ENCODE measurements at regions not wholly inside any gene's neighbourhood (a gene's known extent, or its start where the extent isn't known, plus 50 kb on each side); places are given as distances from the start of the nearest gene placed in this dataset.

DNA sequence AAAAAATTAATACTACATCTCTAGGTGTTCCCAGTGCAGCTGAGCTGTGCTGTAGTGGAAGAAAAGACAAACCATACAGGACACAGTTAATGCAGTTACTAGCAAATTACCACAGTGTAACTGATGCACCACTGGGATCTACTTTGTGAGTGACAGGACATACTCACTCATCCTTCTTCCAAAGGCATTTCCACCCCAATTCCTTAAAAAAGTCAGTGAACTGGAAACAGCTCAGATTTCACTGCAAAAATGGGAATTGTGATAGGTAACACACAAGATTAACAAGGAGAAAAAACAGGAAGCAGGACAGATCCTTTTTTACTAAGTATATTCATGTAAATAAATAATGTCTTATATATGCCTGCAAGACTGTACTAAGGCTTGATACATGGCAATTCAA is 109.6 kb downstream of the DMAC1 start:
- H3K4me3 ChIP-seq (ENCODE audit: low read depth in 1 of 2, low read length in 2 of 2): no peak overlapping the region
- H3K36me3 ChIP-seq (ENCODE audit: control insufficient read depth in 2 of 2, insufficient read depth in 2 of 2, low read length in 1 of 2): no peaks in the 10 kb centered on the region
- no peaks in the 10 kb centered on the region for H3K9me3 ChIP-seq (ENCODE audit: control insufficient read depth in 2 of 2, insufficient read depth in 1 of 2, low read depth in 1 of 2, low read length in 1 of 2)
- no peaks in the 10 kb centered on the region for H3K27me3 ChIP-seq (ENCODE audit: control insufficient read depth in 1 of 2, insufficient read depth in 2 of 2, low read length in 2 of 2)
- H3K4me1 ChIP-seq (ENCODE audit: control insufficient read depth in 2 of 2, insufficient read depth in 2 of 2, low read length in 1 of 2): no peaks in the 10 kb centered on the region
- no peak overlapping the region for H3K27ac ChIP-seq (ENCODE audit: low read depth in 2 of 2, low read length in 1 of 2)

DNA sequence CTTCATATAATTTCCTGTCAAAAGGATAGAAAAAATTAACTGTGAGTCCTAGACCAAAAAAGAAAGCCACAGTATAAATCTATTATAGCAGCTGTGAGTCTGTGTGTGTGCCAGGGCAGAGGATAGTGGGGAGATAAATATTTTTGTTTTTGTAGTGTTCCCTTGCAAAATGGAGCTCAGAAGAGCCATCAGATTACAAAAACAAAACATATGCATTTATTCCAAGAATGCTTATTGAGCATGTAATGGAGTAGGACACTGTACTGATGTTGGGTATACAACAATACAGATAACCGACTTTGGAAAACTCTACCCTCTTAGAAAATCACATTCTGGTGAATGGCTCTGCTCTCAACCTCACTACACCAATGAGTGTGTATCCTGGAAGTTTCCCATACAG is 111.0 kb downstream of the DMAC1 start:
- no peak overlapping the region for H3K4me3 ChIP-seq (ENCODE audit: low read depth in 1 of 2, low read length in 2 of 2)
- H3K4me1 ChIP-seq (ENCODE audit: control insufficient read depth in 2 of 2, insufficient read depth in 2 of 2, low read length in 1 of 2): no peaks in the 10 kb centered on the region
- H3K27ac ChIP-seq (ENCODE audit: low read depth in 2 of 2, low read length in 1 of 2): no peak overlapping the region
- no peaks in the 10 kb centered on the region for H3K9me3 ChIP-seq (ENCODE audit: control insufficient read depth in 2 of 2, insufficient read depth in 1 of 2, low read depth in 1 of 2, low read length in 1 of 2)
- no peaks in the 10 kb centered on the region for H3K36me3 ChIP-seq (ENCODE audit: control insufficient read depth in 2 of 2, insufficient read depth in 2 of 2, low read length in 1 of 2)
- 63 to 75% methylated on average over 1 of the region's 1 CpG for WGBS, 2 donors
- H3K27me3 ChIP-seq (ENCODE audit: control insufficient read depth in 1 of 2, insufficient read depth in 2 of 2, low read length in 2 of 2): no peaks in the 10 kb centered on the region

DNA sequence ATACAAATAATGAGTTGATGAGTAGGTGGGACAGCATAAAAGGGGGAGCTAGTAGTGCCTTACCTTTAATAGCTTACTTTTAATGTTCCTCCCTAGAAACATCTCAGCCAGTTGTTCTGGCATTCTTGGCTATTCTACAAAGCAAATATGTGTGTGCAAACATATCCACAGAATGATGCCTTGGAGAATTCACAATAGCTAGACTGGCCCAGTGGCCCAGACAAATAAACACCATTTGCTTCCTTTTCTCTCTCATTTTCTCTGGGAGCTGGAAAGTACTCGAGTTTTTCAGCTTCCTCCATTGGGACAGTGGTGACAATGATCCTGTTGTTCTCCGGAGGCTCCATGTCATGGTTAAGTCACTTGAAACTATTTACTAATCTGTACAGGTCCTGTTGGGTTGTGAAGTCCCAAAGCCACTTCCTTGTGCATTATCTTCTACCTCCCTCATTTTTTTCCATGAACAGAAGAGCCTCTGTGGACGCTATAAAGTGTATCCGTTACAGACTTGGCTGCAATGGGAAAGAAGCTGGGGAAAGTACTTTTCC is 122.9 kb downstream of the DMAC1 start:
- no peaks in the 10 kb centered on the region for H3K27me3 ChIP-seq (ENCODE audit: control insufficient read depth in 1 of 2, insufficient read depth in 2 of 2, low read length in 2 of 2)
- no peaks in the 10 kb centered on the region for H3K9me3 ChIP-seq (ENCODE audit: control insufficient read depth in 2 of 2, insufficient read depth in 1 of 2, low read depth in 1 of 2, low read length in 1 of 2)
- 70% methylated on average over 4 of the region's 4 CpGs for WGBS, 2 donors
- no peak overlapping the region for H3K4me3 ChIP-seq (ENCODE audit: low read depth in 1 of 2, low read length in 2 of 2)
- no peak overlapping the region for H3K27ac ChIP-seq (ENCODE audit: low read depth in 2 of 2, low read length in 1 of 2)
- H3K4me1 ChIP-seq (ENCODE audit: control insufficient read depth in 2 of 2, insufficient read depth in 2 of 2, low read length in 1 of 2): no peaks in the 10 kb centered on the region
- H3K36me3 ChIP-seq (ENCODE audit: control insufficient read depth in 2 of 2, insufficient read depth in 2 of 2, low read length in 1 of 2): no peaks in the 10 kb centered on the region

DNA sequence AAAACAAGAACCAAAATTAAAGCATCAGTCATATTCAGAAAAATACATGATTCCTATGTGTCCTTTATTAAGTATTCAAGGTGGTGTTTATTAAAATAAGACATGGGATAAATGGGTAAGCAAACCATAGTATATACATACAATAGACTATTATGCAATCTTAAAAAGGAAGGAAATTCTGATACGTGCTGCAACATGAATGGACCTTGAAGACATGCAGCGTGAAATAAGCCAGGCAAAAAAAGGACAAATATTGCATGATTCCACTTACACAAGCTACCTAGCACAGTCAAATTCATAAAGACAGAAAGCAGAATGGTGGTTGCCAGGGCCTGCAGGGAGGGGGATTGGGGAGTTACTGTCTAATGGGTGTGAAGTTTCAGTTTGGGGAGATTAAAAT is 127.7 kb downstream of the DMAC1 start:
- 46 to 51% methylated on average over 2 of the region's 2 CpGs for whole genome bisulfite sequencing, 2 donors
- H3K4me1 ChIP-seq (ENCODE audit: control insufficient read depth in 2 of 2, insufficient read depth in 2 of 2, low read length in 1 of 2): no peaks in the 10 kb centered on the region
- H3K27ac ChIP-seq (ENCODE audit: low read depth in 2 of 2, low read length in 1 of 2): no peak overlapping the region
- H3K27me3 ChIP-seq (ENCODE audit: control insufficient read depth in 1 of 2, insufficient read depth in 2 of 2, low read length in 2 of 2): no peaks in the 10 kb centered on the region
- H3K9me3 ChIP-seq (ENCODE audit: control insufficient read depth in 2 of 2, insufficient read depth in 1 of 2, low read depth in 1 of 2, low read length in 1 of 2): no peaks in the 10 kb centered on the region
- no peaks in the 10 kb centered on the region for H3K36me3 ChIP-seq (ENCODE audit: control insufficient read depth in 2 of 2, insufficient read depth in 2 of 2, low read length in 1 of 2)
- no peak overlapping the region for H3K4me3 ChIP-seq (ENCODE audit: low read depth in 1 of 2, low read length in 2 of 2)

DNA sequence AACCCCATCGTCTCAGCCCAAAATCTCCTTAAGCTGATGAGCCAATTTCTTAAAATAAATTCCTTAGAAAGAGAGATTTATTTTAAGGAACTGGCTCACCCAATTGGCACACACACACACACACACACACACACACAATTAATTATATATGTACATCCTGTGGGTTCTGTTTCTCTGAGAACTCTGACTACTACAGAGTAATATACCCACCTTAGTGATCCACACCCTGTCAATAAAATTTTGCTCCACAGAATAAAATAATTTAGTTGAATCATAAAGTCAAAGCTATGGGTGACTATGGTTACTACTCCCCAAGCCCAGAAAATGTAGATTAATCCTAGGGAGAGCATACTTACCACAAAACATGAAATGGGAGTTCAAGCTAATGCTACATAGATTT is 131.0 kb downstream of the DMAC1 start:
- Histone ChIP-seq H3K4me3 (ENCODE audit: low read depth in 1 of 2, low read length in 2 of 2) (no peak overlapping the region), H3K27ac (ENCODE audit: low read depth in 2 of 2, low read length in 1 of 2) (no peak overlapping the region), H3K27me3 (ENCODE audit: control insufficient read depth in 1 of 2, insufficient read depth in 2 of 2, low read length in 2 of 2) (no peaks in the 10 kb centered on the region), H3K9me3 (ENCODE audit: control insufficient read depth in 2 of 2, insufficient read depth in 1 of 2, low read depth in 1 of 2, low read length in 1 of 2) (no peaks in the 10 kb centered on the region), H3K4me1 (ENCODE audit: control insufficient read depth in 2 of 2, insufficient read depth in 2 of 2, low read length in 1 of 2) (no peaks in the 10 kb centered on the region), H3K36me3 (ENCODE audit: control insufficient read depth in 2 of 2, insufficient read depth in 2 of 2, low read length in 1 of 2) (no peaks in the 10 kb centered on the region)
- WGBS, 2 donors: 49 to 65% methylated on average over 1 of the region's 1 CpG

DNA sequence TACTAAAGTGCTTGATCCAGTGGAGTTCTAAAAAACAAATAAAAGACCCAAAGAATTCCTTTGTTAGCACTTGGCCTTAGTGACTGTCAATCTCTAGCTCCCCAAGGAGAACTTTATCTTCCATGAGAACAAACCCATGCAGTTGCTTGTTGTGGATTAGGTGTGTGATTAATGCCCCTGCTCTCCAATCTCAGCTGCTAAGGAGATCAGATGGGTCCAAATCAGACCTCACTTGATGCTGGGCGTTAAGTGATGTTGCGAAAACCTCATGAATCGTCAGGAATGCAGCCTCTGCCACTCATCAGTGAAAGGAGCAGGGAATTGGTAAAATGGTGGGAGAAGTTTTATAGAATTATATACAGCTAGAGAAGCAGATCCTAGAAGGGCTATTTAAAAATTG is 133.7 kb downstream of the DMAC1 start:
- no peak overlapping the region for H3K27ac ChIP-seq (ENCODE audit: low read depth in 2 of 2, low read length in 1 of 2)
- no peaks in the 10 kb centered on the region for H3K9me3 ChIP-seq (ENCODE audit: control insufficient read depth in 2 of 2, insufficient read depth in 1 of 2, low read depth in 1 of 2, low read length in 1 of 2)
- H3K4me1 ChIP-seq (ENCODE audit: control insufficient read depth in 2 of 2, insufficient read depth in 2 of 2, low read length in 1 of 2): no peaks in the 10 kb centered on the region
- WGBS, 2 donors: 72 to 85% methylated on average over 3 of the region's 3 CpGs
- H3K27me3 ChIP-seq (ENCODE audit: control insufficient read depth in 1 of 2, insufficient read depth in 2 of 2, low read length in 2 of 2): no peaks in the 10 kb centered on the region
- no peak overlapping the region for H3K4me3 ChIP-seq (ENCODE audit: low read depth in 1 of 2, low read length in 2 of 2)
- H3K36me3 ChIP-seq (ENCODE audit: control insufficient read depth in 2 of 2, insufficient read depth in 2 of 2, low read length in 1 of 2): no peaks in the 10 kb centered on the region

DNA sequence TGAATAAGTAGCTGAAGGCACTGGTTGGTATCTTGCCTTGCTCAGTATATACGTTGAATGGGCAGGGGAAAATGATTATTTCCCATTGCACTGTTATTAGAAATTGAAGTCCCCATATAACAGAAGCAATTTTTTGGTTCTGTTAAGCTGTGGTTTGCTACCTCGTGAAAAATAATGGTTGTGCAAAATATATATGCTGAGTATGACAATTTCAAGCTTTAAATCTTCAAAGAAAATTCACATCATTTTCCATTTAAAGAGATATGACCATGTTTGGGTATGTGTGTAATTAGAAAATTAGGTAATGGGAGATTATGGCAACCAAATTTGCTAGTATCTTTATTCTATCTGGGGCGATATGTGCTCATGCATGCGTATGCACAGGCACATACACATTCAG is 139.8 kb downstream of the DMAC1 start:
- Histone ChIP-seq H3K36me3 (ENCODE audit: control insufficient read depth in 2 of 2, insufficient read depth in 2 of 2, low read length in 1 of 2) (no peaks in the 10 kb centered on the region), H3K9me3 (ENCODE audit: control insufficient read depth in 2 of 2, insufficient read depth in 1 of 2, low read depth in 1 of 2, low read length in 1 of 2) (no peaks in the 10 kb centered on the region), H3K27me3 (ENCODE audit: control insufficient read depth in 1 of 2, insufficient read depth in 2 of 2, low read length in 2 of 2) (no peaks in the 10 kb centered on the region), H3K4me3 (ENCODE audit: low read depth in 1 of 2, low read length in 2 of 2) (no peak overlapping the region), H3K4me1 (ENCODE audit: control insufficient read depth in 2 of 2, insufficient read depth in 2 of 2, low read length in 1 of 2) (peaks cover 0 to 2% of the 10 kb centered on the region in 2 donors), H3K27ac (ENCODE audit: low read depth in 2 of 2, low read length in 1 of 2) (no peak overlapping the region)
- WGBS, 2 donors: 89 to 91% methylated on average over 4 of the region's 4 CpGs

DNA sequence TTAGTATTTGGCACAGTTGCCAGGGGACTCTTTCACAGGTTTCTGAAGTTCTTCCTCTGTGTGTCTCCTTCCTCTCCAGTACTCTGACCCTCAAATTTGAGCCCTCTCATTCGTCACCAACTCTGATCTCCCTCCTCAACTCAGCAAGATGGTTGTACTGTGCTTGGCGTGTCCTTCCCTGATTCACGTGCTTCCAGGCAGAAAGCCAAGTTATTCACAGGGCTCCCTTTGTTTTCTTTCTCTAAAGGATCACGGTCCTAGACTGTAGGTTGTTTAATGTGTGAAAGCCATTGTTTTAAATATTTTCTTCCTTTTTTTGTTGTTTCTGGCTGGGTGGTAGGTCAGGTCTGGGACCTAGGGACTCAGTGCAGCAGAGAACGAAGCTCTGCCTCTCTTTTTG is 142.9 kb downstream of the DMAC1 start:
- Histone ChIP-seq H3K9me3 (ENCODE audit: control insufficient read depth in 2 of 2, insufficient read depth in 1 of 2, low read depth in 1 of 2, low read length in 1 of 2) (no peaks in the 10 kb centered on the region), H3K27me3 (ENCODE audit: control insufficient read depth in 1 of 2, insufficient read depth in 2 of 2, low read length in 2 of 2) (no peaks in the 10 kb centered on the region), H3K4me1 (ENCODE audit: control insufficient read depth in 2 of 2, insufficient read depth in 2 of 2, low read length in 1 of 2) (peaks cover 0 to 2% of the 10 kb centered on the region in 2 donors), H3K27ac (ENCODE audit: low read depth in 2 of 2, low read length in 1 of 2) (no peak overlapping the region), H3K36me3 (ENCODE audit: control insufficient read depth in 2 of 2, insufficient read depth in 2 of 2, low read length in 1 of 2) (no peaks in the 10 kb centered on the region), H3K4me3 (ENCODE audit: low read depth in 1 of 2, low read length in 2 of 2) (no peak overlapping the region)
- 30 to 31% methylated on average over 5 of the region's 5 CpGs for WGBS, 2 donors

DNA sequence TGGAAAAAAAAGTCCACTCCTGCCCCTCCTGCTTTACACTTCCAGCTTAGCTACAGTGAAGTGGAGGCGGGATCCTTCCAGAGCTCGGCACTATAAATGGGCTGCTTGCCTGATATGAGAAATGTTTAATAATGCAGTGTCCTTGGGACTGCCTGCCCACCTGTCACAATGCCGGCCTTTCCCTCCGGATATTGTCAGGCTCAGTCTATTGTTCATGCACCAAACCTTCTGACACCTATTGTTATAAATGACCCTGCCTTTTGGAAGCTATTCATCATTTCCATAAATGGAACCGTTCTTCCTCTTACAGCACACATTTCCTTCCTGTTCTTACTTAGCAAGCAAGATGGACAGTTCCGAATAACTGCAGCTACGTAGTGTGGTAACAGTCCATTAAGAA is 146.3 kb downstream of the DMAC1 start:
- 49 to 56% methylated on average over 7 of the region's 7 CpGs for WGBS, 2 donors
- Histone ChIP-seq H3K4me1 (ENCODE audit: control insufficient read depth in 2 of 2, insufficient read depth in 2 of 2, low read length in 1 of 2) (peaks cover 0 to 2% of the 10 kb centered on the region in 2 donors), H3K27me3 (ENCODE audit: control insufficient read depth in 1 of 2, insufficient read depth in 2 of 2, low read length in 2 of 2) (no peaks in the 10 kb centered on the region), H3K9me3 (ENCODE audit: control insufficient read depth in 2 of 2, insufficient read depth in 1 of 2, low read depth in 1 of 2, low read length in 1 of 2) (no peaks in the 10 kb centered on the region), H3K27ac (ENCODE audit: low read depth in 2 of 2, low read length in 1 of 2) (no peak overlapping the region), H3K4me3 (ENCODE audit: low read depth in 1 of 2, low read length in 2 of 2) (no peak overlapping the region), H3K36me3 (ENCODE audit: control insufficient read depth in 2 of 2, insufficient read depth in 2 of 2, low read length in 1 of 2) (no peaks in the 10 kb centered on the region)

DNA sequence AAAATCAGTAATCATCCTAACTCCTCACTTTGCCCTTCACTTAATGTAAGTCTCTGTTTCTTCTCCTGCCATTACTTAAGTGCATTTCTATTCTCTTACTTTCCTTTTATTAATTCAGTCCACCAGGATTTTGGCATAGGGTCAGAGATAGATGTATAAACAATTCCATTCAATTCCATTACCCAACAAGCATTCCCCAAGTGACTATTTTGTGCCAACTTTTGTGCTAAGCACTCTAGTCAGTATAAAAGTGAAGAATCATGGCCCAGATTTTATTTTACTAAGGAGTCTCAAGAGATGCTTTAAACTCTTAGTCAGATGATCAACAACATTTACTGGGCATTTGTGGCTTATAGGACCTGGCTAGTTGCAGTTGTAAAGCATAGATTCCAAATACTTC is 159.3 kb downstream of the DMAC1 start:
- Histone ChIP-seq H3K9me3 (ENCODE audit: control insufficient read depth in 2 of 2, insufficient read depth in 1 of 2, low read depth in 1 of 2, low read length in 1 of 2) (no peaks in the 10 kb centered on the region), H3K36me3 (ENCODE audit: control insufficient read depth in 2 of 2, insufficient read depth in 2 of 2, low read length in 1 of 2) (no peaks in the 10 kb centered on the region), H3K4me1 (ENCODE audit: control insufficient read depth in 2 of 2, insufficient read depth in 2 of 2, low read length in 1 of 2) (no peaks in the 10 kb centered on the region), H3K27ac (ENCODE audit: low read depth in 2 of 2, low read length in 1 of 2) (no peak overlapping the region), H3K27me3 (ENCODE audit: control insufficient read depth in 1 of 2, insufficient read depth in 2 of 2, low read length in 2 of 2) (no peaks in the 10 kb centered on the region), H3K4me3 (ENCODE audit: low read depth in 1 of 2, low read length in 2 of 2) (no peak overlapping the region)
